HG03108 (cell line): ENCODE measurements at regions not wholly inside any gene's neighbourhood (a gene's known extent, or its start where the extent isn't known, plus 50 kb on each side); places are given as distances from the start of the nearest gene placed in this dataset.
"Not testable (repeated sequence)": the region's sequence is repeated elsewhere in the genome, so short reads cannot be mapped to it uniquely, and the experiment has no call there.

Source experiments
- ATAC-seq: cut with Tn5 transposase; IDR thresholded peaks from one replicate; pipeline ENCODE4 v1.9.1; 2021; ENCODE audit warnings: moderate library complexity; ENCODE audit not compliant: unreplicated experiment

DNA sequence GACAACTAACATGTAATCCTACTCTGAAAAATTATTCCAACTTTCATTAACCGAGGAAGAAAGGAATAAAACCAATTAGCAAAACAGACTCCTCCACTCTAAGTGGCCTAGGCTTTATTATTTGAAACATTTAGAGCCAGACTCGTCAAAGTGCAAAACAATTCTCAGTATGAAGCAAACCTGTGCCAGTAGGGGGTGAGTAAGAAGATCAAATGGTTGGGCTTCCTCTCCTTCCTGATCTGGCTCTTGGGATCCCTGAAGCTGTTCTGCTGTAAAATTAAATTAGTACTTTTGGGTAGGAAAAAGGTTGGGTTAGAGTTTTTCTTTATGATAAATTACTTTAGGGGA is 177.6 kb upstream of the MAN1A1 start:
- ATAC-seq = no peak

DNA sequence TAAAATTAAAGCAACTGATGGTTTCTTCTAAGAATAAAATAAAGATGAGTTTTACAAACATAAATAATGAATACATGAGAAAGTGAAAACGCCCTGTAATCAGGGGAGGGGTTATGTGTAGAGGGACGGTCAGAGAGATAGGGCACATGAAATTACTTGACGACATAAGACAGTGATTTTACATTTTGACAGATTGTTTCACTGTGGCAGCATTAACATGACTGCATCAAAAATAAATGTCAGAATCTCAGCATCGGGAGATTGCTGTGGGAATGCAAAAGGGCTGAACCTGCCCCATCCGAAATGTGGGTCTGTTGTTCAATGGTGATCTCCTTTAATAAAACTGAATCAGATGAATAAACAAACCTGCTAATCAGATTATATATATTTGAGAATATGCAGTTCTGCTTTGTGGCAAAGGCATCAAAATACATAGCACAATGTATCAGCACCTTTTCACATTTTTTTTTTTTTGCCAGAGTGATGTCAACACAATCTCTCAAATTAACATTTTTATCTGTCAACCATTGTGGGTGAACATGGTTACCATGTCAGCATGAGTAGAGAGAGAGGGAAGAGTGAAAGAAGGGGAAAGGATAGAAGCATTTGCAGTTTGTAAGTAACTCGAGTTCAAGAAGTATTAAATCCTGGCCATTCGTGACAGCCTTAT is 177.1 kb upstream of the MAN1A1 start:
- no peak for ATAC-seq

DNA sequence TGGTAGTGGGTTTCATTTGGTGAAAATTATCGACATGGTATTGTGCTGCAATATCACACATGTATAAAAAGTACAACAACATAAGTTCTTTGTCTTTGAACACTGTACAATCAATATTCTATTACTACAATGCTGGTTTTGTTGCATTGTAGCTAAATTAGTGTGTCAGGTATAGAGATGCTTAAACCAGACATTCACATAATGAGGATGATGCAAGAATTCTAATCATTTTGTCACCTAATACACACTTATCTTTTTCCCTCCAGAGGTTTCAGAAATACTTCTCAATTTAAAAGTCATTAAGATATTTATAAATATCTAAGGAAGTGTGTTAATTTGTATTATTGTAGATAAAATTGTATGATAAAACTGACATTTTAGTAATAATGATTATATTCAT is 174.8 kb upstream of the MAN1A1 start:
- no peak for ATAC-seq

DNA sequence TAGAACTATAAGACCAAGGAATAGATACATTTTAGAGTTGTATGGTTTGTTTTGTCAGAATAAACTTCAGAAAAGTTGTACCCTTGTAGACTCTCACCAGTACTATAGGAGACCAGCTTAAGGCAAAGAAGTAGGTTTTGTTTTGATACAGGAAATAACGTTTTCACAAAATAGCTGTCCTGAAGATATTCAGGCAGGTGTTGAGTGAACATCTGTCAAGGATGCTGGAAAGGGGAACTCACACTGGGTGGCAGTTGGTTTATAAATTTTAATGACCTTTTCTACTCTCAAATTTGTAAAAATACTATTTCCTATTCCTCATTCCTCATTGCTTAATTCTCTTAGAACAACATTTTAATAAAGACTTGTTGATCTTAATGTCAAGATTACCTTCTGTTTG is 174.0 kb upstream of the MAN1A1 start:
- no peak for ATAC-seq

DNA sequence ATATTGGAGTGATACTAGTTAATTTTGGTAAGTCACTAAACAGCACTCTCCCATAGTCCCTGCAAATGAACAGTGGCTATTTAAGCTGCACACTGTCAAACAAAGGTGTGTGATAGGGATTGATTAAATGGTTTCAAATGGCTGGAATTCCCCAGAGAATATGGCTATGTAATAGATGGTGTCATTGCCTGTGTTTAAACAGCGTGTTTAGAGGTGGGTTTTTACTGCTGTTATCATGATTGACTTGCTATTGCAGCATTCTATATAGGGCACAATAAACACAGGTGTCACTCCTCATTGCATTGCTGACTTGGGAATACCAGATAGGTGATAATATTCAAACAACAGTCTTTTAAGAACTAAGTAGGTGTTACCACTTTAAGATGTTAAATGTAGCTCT is 171.7 kb upstream of the MAN1A1 start:
- no peak for ATAC-seq

DNA sequence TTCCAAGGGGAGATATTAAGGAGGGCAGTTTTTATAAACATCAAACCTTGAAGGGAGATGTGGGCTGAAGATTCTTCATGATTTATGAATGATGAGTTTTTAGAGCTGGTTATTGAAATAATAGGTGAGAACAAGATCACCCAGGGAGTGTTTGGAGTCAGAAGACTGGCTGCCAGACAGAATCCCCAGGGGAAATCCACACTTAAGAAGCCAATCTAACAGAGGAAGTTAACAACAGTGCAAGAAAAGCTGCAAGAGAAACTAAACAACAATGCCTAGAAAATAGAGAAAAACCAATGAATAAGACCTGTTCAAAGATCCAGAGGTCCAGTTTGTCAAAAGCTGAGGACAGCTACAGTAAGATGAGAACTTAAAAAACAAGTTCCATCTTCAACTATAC is 167.9 kb upstream of the MAN1A1 start:
- ATAC-seq = no peak

DNA sequence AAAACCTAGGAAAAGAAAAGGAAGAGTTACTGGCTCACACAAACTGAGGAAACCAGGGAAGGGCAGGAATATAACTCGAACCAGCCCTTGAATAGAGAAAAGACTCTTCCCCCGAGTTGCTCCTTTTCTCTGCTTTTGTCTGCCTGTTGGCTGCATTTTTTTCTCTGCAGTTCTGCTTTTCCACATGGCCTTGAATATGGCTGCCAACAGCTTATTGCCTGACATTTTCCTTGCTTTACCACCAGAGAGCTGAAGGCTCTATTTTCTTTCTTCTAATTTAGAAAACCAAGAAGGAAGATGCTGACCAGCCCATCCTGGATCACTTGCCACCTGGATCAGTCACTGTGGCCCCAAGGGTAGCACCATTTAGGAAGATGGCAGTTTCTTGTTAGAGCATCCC is 164.8 kb upstream of the MAN1A1 start:
- no peak for ATAC-seq

DNA sequence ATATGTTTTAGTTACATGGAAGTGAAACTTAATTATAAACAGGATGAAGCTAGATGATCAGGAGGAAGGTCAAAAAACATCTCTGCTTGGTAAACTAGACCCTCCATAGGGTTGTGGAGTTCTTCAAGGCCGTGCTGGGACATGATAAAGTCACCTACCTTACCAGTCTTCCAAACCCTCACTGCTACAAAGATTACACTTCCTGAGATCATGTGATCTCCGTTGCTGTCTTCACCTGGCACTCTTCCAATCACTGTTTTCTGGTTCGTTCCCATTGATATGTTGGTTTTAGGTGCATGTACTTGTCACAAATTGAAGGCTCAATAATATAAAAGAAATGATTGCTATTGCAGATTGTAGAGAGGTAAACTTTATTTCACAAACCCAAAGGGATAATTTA is 161.5 kb upstream of the MAN1A1 start:
- ATAC-seq = no peak

DNA sequence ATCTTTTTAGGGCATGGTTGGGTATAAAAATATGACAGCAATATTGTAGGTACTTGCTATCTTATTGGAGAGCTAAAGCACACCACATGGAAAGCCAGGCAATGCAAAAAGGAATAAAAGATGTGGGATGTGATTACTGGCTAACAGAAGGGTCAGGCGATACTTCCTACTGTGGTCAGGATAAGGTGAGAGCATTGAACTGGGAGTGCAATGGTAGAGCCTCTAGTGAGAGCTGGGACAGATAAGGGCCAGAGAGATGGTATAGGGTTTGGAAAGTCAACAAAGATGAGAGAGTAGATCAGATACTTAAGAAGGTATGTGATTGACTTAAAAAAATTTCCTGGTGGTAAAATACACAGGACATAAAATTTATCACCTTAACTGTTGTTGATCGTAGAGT is 160.7 kb upstream of the MAN1A1 start:
- no peak for ATAC-seq

DNA sequence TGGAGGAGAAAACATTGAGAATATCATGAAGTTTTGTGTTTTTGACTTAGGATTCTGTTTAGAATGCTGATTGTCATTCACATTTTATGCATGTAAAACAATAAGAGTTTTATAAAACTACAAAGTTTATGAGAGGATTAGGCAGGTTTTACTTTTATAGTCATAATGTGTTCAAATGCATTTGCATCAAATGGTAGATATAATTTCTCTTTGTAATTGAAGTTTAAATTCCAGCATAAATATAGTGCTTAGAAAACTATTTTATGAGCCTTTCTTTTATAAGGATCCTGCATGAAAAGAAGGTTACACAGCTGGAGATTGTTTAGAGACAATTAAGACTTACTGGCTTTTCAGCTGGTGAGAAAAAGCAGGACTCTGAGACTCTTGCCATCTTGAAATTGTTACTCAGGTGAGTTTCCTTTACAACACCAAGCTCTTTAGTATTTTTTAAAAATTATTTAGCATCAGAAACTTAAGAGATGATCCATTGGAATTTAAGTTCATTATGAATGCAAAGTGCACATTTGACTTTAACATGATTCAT is 157.1 kb upstream of the MAN1A1 start:
- ATAC-seq = no peak

DNA sequence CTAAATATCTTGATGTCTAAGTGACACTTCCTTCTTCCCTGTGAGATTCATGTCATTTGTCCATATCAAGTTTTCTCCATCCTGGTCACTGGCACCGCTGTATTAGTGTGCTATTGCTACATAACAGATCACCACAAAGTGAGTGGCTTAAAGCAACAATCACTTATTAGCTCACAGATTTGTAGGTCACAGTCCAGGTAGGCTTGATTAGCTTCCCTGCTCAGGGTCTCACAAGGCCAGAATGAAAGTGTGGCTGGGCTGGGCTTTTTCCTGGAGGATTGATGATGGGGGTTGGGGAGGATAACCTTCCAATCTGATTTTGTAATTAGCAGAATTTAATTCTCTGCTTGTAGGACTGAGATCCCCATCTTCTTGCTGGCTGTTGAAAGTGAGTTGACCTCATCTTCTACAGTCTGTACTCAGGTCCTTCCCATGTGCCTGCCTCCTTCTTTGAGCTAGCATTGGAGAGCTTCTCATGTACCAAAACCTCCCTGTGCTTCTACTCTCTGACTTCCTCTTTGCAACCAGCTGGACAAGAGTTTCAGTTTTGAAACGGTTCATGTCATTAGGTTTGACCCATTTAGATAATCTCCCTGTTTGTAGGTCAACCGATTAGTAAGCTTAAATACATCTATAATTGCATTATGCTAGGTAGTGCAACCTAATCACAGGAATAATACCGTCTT is 152.4 kb upstream of the MAN1A1 start:
- peak; percentile 86 for ATAC-seq

DNA sequence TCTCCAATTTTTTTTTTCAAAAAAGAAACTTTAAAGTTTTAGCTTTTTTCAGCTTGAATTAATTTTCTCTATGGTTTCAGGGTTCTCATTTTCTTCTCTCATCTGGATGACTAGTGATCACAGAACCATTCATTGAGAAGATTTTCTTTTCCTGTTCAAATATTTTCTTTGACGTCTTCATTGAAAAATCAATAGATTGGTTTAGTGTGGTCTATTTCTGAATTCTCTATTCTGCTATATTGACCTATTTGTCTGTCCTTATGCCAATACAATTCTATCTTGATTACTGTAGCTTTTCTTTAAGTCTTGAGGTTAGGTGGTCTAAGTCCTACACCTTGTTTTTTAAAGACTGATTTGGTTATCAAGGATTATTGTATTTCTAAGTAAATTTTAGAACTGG is 150.2 kb upstream of the MAN1A1 start:
- ATAC-seq = no peak

DNA sequence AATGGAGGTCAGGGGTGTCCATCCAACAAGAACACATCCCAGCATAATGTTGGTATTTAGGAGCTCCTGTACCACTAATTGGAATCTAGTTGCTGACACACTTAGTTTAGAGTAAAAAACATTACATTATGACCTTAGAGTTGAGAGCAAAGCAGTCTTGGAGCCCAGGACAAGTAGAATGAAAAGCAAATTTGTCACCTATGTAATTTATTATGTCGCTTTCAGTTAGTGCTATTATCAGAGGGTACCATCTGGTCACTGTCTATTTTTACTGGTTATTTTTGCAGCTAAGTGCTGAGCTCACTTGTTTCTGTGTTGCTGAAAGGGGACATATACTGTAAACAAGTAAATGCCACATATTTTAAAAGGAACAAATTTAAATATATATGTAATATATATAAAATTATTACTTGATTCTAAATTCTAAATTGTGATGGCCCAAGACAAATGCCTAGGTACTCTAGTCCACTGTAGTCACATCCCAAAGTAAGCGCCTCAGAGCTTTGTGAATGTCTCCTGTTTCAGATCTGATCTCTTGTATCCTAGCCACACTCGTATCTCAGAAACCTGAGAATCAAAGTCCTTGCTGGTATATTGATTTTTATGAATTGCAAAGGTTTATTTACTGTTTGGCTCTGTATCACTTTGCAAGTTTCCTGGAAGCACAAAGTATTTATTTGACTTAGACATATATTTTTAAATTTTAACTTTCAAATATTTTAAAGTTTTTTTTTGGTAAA is 148.6 kb upstream of the MAN1A1 start:
- ATAC-seq = no peak

DNA sequence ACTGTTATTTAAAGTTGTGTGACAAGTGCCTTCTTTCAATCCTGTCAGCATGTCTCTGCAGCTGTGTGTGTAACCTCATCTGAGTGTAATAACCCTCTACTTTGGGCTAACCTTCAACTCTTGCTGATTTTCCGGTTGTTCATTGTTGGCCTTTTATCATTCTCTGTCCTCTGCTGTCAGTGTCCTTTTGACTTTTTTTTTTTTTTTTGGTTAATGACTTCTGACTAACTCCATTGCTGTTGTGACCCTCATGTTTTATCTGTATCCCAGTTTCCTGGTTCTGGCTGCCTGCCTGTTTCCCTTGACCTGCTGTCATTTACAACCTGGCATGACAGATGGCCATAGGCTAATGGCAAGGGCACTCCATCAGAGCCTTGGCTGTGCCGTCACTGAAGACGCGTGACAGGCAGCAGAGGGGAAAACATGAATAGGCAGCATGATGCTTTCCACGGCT is 145.7 kb upstream of the MAN1A1 start:
- no peak for ATAC-seq

DNA sequence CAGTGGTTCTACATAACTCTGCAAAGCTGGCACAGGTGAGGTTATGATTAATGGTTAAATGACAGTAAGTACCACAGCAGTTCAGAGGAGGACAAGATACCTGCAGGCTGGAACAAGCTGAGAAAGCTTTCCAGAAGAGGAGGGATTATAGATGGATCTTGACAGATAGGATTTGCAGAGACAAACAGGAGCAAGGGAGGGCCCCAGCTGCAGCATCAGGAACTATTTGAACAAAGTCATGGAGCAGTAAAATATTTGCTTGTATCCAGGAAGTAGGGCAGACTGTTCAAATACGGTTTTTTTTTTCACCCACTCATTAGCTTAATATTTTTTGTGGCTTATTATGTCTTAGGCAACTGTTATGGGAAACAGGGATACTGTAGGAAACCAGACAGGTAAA is 144.4 kb upstream of the MAN1A1 start:
- ATAC-seq = no peak

DNA sequence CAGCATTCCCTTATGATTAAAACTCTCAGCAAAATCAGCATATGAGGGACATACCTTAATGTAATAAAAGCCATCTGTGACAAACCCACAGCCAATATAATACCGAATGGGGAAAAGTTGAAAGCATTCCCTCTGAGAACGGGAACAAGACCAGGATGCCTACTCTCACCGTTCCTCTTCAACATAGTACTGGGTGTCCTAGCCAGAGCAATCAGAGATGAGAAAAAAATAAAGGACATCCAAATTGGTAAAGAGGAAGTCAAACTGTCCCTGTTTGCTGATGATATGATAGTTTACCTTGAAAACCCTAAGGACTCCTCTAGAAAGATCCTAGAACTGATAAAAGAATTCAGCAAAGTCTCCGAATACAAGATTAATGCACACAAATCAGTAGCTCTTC is 141.6 kb upstream of the MAN1A1 start:
- ATAC-seq = not testable (repeated sequence)

DNA sequence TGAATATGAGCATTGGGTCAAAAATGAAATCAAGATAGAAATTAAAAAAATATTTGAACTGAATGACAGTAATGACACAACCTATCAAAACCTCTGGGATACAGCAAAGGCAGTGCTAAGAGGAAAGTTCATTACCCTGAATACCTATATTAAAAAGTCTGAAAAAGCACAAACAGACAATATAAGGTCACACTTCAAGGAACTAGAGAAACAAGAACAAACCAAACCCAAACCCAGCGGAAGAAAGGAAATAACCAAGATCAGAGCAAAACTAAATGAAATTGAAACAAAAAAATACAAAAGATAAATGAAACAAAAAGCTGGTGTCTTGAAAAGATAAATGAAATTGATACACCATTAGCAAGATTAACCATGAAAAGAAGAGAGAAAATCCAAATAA is 140.5 kb upstream of the MAN1A1 start:
- not testable (repeated sequence) for ATAC-seq

DNA sequence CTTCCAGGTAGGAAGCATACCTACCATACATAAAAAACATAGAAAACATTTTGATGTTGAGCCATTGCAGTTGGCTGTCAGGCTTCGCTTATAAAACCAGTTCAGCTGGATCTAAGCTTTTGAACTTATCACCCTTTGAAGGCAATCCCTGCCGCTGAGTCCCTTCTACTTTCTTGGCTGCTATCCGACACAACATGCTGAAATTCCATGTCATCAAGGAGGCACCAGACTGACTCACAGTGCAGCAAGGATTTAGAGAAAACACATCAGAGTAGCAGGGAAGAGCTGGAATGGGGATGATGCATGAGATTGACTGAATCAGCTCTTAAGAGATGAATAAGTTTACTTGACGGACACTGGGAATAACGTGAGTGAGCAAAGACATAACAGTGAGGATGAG is 135.0 kb upstream of the MAN1A1 start:
- no peak for ATAC-seq

DNA sequence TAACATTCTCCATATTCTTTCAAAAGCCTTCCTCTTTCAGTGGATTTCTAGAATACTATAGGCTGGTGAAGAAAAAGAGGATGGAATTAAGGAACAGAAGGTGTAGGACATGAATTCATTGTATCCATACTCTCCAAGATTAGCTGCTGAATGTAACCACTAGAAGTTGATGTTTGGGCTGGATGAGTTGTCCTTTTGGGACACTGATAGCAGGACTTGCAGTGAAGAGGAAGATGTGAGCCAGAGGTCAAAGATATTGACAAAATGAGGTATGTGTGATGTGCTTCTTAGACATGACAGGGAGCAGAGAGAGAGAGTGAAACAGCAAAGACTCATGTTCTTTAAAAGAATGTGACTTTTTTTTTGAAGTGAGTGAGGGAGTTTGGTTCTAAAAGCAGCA is 134.3 kb upstream of the MAN1A1 start:
- no peak for ATAC-seq

DNA sequence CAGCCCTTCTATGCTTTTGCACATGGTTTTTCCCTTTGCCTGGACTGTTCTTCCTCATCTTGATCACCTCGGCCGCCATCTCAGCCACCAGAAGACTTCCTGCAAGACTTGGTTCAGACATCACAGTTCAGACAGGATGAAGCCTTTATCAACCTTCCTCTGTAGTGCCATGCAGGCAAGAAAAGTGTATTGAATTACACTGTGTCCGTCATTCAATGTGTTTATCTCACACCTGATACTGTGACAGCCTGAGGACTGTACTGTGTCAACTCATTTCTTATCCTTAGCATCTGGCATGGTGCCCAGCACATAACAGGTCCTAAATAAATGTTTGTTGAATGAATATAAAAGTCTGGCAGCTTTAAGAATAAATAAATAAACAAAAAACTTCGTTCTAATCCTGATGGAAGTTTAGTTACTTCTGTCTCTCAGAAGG is 133.3 kb upstream of the MAN1A1 start:
- no peak for ATAC-seq

DNA sequence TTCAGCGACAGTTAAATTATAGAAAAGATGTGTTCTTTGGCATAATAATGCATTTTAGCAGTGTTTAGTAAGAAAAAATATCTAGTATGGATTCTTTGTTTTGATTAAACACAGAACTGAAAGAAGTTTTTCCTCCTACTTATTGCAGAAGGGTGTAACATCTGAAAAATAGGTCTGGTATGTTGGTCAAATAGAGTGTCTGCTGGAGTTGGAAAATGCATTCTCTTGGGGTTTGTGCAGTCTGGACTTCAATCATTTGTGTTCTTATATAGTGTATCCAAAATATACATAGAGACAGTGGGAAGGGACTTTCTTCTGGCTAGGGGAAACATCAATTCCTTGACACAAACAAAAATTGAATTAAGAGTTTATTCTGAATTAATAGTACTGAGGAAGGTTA is 132.4 kb upstream of the MAN1A1 start:
- ATAC-seq = no peak

DNA sequence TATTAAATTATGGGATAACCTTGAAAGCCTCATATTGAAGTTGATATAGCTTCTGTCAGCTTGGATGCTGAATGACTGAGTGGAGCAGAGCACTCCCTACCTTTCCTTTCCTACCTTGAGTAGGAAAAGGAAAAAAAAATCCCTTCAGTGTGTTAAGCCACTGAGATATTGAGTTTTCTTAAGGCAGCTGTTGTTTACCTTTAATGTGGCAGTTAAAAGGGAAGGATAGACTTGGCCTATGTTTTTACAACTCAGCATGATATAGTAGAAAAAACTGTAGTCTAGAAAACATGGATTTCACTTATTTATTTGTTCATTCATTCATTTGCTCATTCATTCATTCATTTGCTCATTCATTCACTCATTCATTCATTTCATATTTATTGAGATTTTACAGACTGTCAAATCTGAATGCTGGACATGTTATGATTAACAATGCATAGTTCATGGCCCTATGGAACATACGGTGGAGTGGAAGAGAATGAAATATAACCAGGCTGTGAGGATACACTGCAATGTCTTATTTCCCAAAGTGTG is 131.5 kb upstream of the MAN1A1 start:
- ATAC-seq = no peak
